Neuronal stem cell (in vitro differentiated cells): ENCODE measurements at regions not wholly inside any gene's neighbourhood (a gene's known extent, or its start where the extent isn't known, plus 50 kb on each side); places are given as distances from the start of the nearest gene placed in this dataset.

Experiments used
- DNase-seq: peaks from one replicate; pipeline ENCODE4 v3.0.0-alpha.2; 2013; ENCODE audit warnings: low spot score
- H2AFZ ChIP-seq: one replicate; pipeline ENCODE4 v1.6.1; 2013; ENCODE audit warnings: mild to moderate bottlenecking, low read length, inconsistent platforms
- H2AK5ac ChIP-seq: 2 replicates; pipeline ENCODE4 v1.6.1; 2013; ENCODE audit warnings: low read depth, mild to moderate bottlenecking, inconsistent platforms, low read length, moderate library complexity, mixed read lengths
- H2BK120ac ChIP-seq: 2 replicates; pipeline ENCODE4 v1.6.1; 2013; ENCODE audit warnings: low read depth, mild to moderate bottlenecking, inconsistent platforms, low read length, moderate library complexity, mixed read lengths
- H2BK12ac ChIP-seq: one replicate; pipeline ENCODE4 v1.6.1; 2013; ENCODE audit warnings: low read length, inconsistent platforms
- H2BK15ac ChIP-seq: 2 replicates; pipeline ENCODE4 v1.6.1; 2013; ENCODE audit warnings: mild to moderate bottlenecking, low read length, inconsistent platforms, mixed read lengths
- H2BK5ac ChIP-seq: one replicate; pipeline ENCODE4 v1.6.1; 2013; ENCODE audit warnings: inconsistent platforms, mild to moderate bottlenecking, low read length, moderate library complexity
- H3K14ac ChIP-seq: one replicate; pipeline ENCODE4 v1.6.1; 2013; ENCODE audit warnings: low read length, inconsistent platforms
- H3K18ac ChIP-seq: 2 replicates; pipeline ENCODE4 v1.6.1; 2013; ENCODE audit warnings: low read length, inconsistent platforms
- H3K23ac ChIP-seq: 2 replicates; pipeline ENCODE4 v1.6.1; 2013; ENCODE audit warnings: low read depth, mild to moderate bottlenecking, mixed read lengths, low read length, inconsistent platforms; ENCODE audit not compliant: poor library complexity
- H3K27ac ChIP-seq: replicated peaks from 3 replicates; pipeline ENCODE4 v1.5.1; 2013; ENCODE audit warnings: low read length, inconsistent platforms
- H3K27me3 ChIP-seq, 3 experiments: 2 replicates each; pipeline ENCODE4 v1.6.1; 2013; ENCODE audit warnings: low read length in 3 of 3, mild to moderate bottlenecking in 2 of 3, inconsistent platforms in 1 of 3, low read depth in 1 of 3, mixed read lengths in 1 of 3, moderate library complexity in 1 of 3; ENCODE audit not compliant: control insufficient read depth in 3 of 3, insufficient read depth in 3 of 3
- H3K36me3 ChIP-seq, 2 donors: replicated peaks in 1 of 2; 2 replicates each; pipeline ENCODE4 v1.6.1; 2013; ENCODE audit warnings: low read length in 2 of 2; ENCODE audit not compliant: control insufficient read depth in 2 of 2, insufficient read depth in 2 of 2
- H3K4ac ChIP-seq: 2 replicates; pipeline ENCODE4 v1.6.1; 2013; ENCODE audit warnings: inconsistent platforms, mild to moderate bottlenecking, low read length, moderate library complexity
- H3K4me1 ChIP-seq, 2 donors: 1 replicate in 1 of 2; 2 replicates in 1 of 2; pipeline ENCODE4 v1.6.1; 2013; ENCODE audit warnings: low read length in 2 of 2, low read depth in 1 of 2; ENCODE audit not compliant: control insufficient read depth in 2 of 2, insufficient read depth in 1 of 2
- H3K4me2 ChIP-seq: one replicate; pipeline ENCODE4 v1.6.1; 2013; ENCODE audit warnings: mild to moderate bottlenecking, low read length, inconsistent platforms; ENCODE audit not compliant: insufficient read depth, poor library complexity, severe bottlenecking
- H3K4me3 ChIP-seq, 2 donors: 2 replicates each; pipeline ENCODE4 v1.5.1; 2013; ENCODE audit warnings: low read length in 2 of 2, mild to moderate bottlenecking in 2 of 2, inconsistent platforms in 1 of 2, moderate library complexity in 1 of 2
- H3K79me1 ChIP-seq: one replicate; pipeline ENCODE4 v1.6.1; 2013; ENCODE audit warnings: low read depth, mild to moderate bottlenecking, inconsistent platforms, low read length, moderate library complexity
- H3K9ac ChIP-seq: one replicate; pipeline ENCODE4 v1.6.1; 2013; ENCODE audit warnings: mild to moderate bottlenecking, low read depth, low read length, inconsistent platforms; ENCODE audit not compliant: poor library complexity
- H3K9me3 ChIP-seq, 2 donors: replicated peaks in 1 of 2; 2 replicates each; pipeline versions ENCODE3 to v1.6.1; 2013; ENCODE audit warnings: low read length in 2 of 2, mild to moderate bottlenecking in 2 of 2, inconsistent platforms in 1 of 2, low read depth in 1 of 2, mixed read lengths in 1 of 2, moderate library complexity in 1 of 2; ENCODE audit not compliant: control insufficient read depth in 2 of 2, insufficient read depth in 1 of 2
- H4K8ac ChIP-seq: one replicate; pipeline ENCODE4 v1.6.1; 2013; ENCODE audit warnings: low read depth, mild to moderate bottlenecking, inconsistent platforms, low read length, moderate library complexity
- H4K91ac ChIP-seq: one replicate; pipeline ENCODE4 v1.6.1; 2013; ENCODE audit warnings: low read length, low read depth, mild to moderate bottlenecking, inconsistent platforms; ENCODE audit not compliant: poor library complexity
- WGBS, 2 donors: extraction: QIAGEN DNeasy Blood & Tissue Kit; methylation state at CpG; one replicate each; pipeline ENCODE4 v1.1.7; 2013; ENCODE audit warnings: missing lambda C conversion rate in 2 of 2, mixed read lengths in 1 of 2; ENCODE audit not compliant: insufficient read length in 2 of 2, insufficient replicate concordance in 1 of 2; ENCODE audit errors: extremely low coverage in 2 of 2; 5-methylcytosine and 5-hydroxymethylcytosine counted together

GRCh38 chr14:71441126-71441525 lies 491.1 kb upstream of the RGS6 start:
- Histone ChIP-seq H3K23ac (no peak overlapping the region), H3K79me1 (no peaks in the 10 kb centered on the region)

GRCh38 chr14:71444030-71444822 lies 488.0 kb upstream of the RGS6 start:
- Histone ChIP-seq H3K4ac (no peak overlapping the region), H3K27me3 (no peaks in the 10 kb centered on the region), H2BK15ac (no peak overlapping the region), H2AK5ac (no peak overlapping the region), H3K9ac (no peak overlapping the region), H2BK120ac (no peak overlapping the region), H2AFZ (no peak overlapping the region), H2BK12ac (no peak overlapping the region), H3K36me3 (no peaks in the 10 kb centered on the region), H3K18ac (no peak overlapping the region), H2BK5ac (no peak overlapping the region), H3K23ac (no peak overlapping the region), H3K79me1 (no peaks in the 10 kb centered on the region), H4K91ac (no peak overlapping the region), H3K4me3 (no peak overlapping the region), H3K4me2 (no peak overlapping the region), H4K8ac (no peak overlapping the region), H3K27ac (no peak overlapping the region), H3K9me3 (no peaks in the 10 kb centered on the region), H3K4me1 (peaks cover 0 to 1% of the 10 kb centered on the region in 2 donors), H3K14ac (no peak overlapping the region)
- DNase-seq = no peak
- WGBS, 2 donors = no CpG with 5 or more reads among the region's 8 CpGs

More at GRCh38 chr14:71441126-71441525, 491.1 kb upstream of the RGS6 start:
- H3K14ac ChIP-seq = no peak overlapping the region
- H3K4me3 ChIP-seq = no peak overlapping the region
- no peak overlapping the region for H4K91ac ChIP-seq
- peaks cover 0 to 4% of the 10 kb centered on the region in 2 donors for H3K4me1 ChIP-seq
- no peak overlapping the region for H2AFZ ChIP-seq
- no peak overlapping the region for H3K9ac ChIP-seq
- H3K18ac ChIP-seq = no peak overlapping the region
- no peak overlapping the region for H2BK5ac ChIP-seq
- no peak for DNase-seq
- H3K36me3 ChIP-seq = no peaks in the 10 kb centered on the region
- no peaks in the 10 kb centered on the region for H3K27me3 ChIP-seq
- no peak overlapping the region for H2AK5ac ChIP-seq
- H3K9me3 ChIP-seq = no peaks in the 10 kb centered on the region
- H2BK120ac ChIP-seq = no peak overlapping the region
- H3K4ac ChIP-seq = no peak overlapping the region
- H4K8ac ChIP-seq = no peak overlapping the region
- no peak overlapping the region for H2BK15ac ChIP-seq
- H3K27ac ChIP-seq = no peak overlapping the region
- no peak overlapping the region for H3K4me2 ChIP-seq
- H2BK12ac ChIP-seq = no peak overlapping the region

- no peak for DNase-seq
These were observed 483.6 kb upstream of the RGS6 start for GRCh38 chr14:71448431-71449315.

More at GRCh38 chr14:71448431-71449315, 483.6 kb upstream of the RGS6 start:
- WGBS, 2 donors = no CpG with 5 or more reads among the region's 2 CpGs
- Histone ChIP-seq H3K27me3 (no peaks in the 10 kb centered on the region), H2AK5ac (no peak overlapping the region), H2BK120ac (no peak overlapping the region), H3K14ac (no peak overlapping the region), H3K27ac (no peak overlapping the region), H3K79me1 (no peaks in the 10 kb centered on the region), H2BK5ac (no peak overlapping the region), H4K91ac (no peak overlapping the region), H3K9ac (no peak overlapping the region), H2BK15ac (no peak overlapping the region), H3K18ac (no peak overlapping the region), H2BK12ac (no peak overlapping the region), H3K4ac (no peak overlapping the region), H4K8ac (no peak overlapping the region), H3K36me3 (no peaks in the 10 kb centered on the region), H3K23ac (no peak overlapping the region), H3K4me3 (no peak overlapping the region), H3K4me2 (no peak overlapping the region), H3K9me3 (no peaks in the 10 kb centered on the region), H3K4me1 (peaks cover 0 to 1% of the 10 kb centered on the region in 2 donors), H2AFZ (no peak overlapping the region)
